ENCODE measurements at regions not wholly inside any gene's neighbourhood (a gene's known extent, or its start where the extent isn't known, plus 50 kb on each side); places are given as distances from the start of the nearest gene placed in this dataset.

GRCh38 chr17:33517746-33518145 is 224.7 kb upstream of the ASIC2 start:
- Histone ChIP-seq H3K27me3 (ENCODE audit: control insufficient read depth in 1 of 2, insufficient read depth in 2 of 2, low read length in 2 of 2) (no peaks in the 10 kb centered on the region), H3K27ac (ENCODE audit: extremely low read length, insufficient read depth, low read length) (no peak overlapping the region), H3K79me2 (ENCODE audit: insufficient read depth, low read length) (no peaks in the 10 kb centered on the region), H3K9ac (ENCODE audit: insufficient read depth, low read depth, low read length) (no peak overlapping the region), H3K36me3 (replicated peaks in 1 of 2; ENCODE audit: control insufficient read depth in 1 of 2, insufficient read depth in 2 of 2, low read length in 2 of 2) (no peaks in the 10 kb centered on the region), H3K9me3 (ENCODE audit: low read length) (no peaks in the 10 kb centered on the region), H3K4me1 (ENCODE audit: insufficient read depth, low read length) (0 out of 2 replicates have a peak, but pooled peaks cover 8% of the 10 kb centered on the region), H4K20me1 (ENCODE audit: insufficient read depth, low read length) (0 out of 2 replicates have a peak, but pooled peaks cover 3% of the 10 kb centered on the region), H3K4me3 (replicated peaks in 1 of 3; ENCODE audit: insufficient read depth in 1 of 3, low read depth in 2 of 3, low read length in 3 of 3) (no peak overlapping the region), H2AFZ (ENCODE audit: low read length) (no peak overlapping the region), H3K4me2 (ENCODE audit: low read depth, low read length) (no peak overlapping the region)
- in situ Hi-C loops (cut with HindIII; ENCODE audit: extremely low pct_ligation_motif_present, low pct_unique_long_range_greater_than_20kb), result loop anchor here (25.0 kb wide), 1 partner anchor 480 kb away; no protein-coding TSS in a partner anchor
- CTCF ChIA-PET (ENCODE audit: low intra/inter-chr PET ratio, low total read pairs), result no interaction called here
- POLR2A ChIA-PET, result no interaction called here
- FAIRE-seq (no peak), ATAC-seq (no peak), DNase-seq (ENCODE audit: low spot score) (no peak)
- WGBS (ENCODE audit: low lambda C conversion rate), result 13% methylated on average over 5 of the region's 5 CpGs
- BruUV-seq (replicated peaks), result no TSS peak
- intact Hi-C loops (cut with micrococcal nuclease; ENCODE audit: unreplicated experiment), result no loop called here
- TF ChIP-seq ZNF275 (CRISPR knock-in tag; IDR thresholded peaks at IDR 0.05; ENCODE audit: borderline replicate concordance) (no peak), ZNF441 (CRISPR knock-in tag; IDR thresholded peaks at IDR 0.05; ENCODE audit: borderline replicate concordance) (no peak), ZNF18 (CRISPR knock-in tag; IDR thresholded peaks at IDR 0.05; ENCODE audit: insufficient replicate concordance) (no peak), ZNF770 (CRISPR knock-in tag; IDR thresholded peaks at IDR 0.05) (no peak), RFX1 (IDR thresholded peaks at IDR 0.05) (no peak), ZNF7 (CRISPR knock-in tag; IDR thresholded peaks at IDR 0.05) (no peak), MZF1 (CRISPR knock-in tag; IDR thresholded peaks at IDR 0.05; ENCODE audit: borderline replicate concordance) (no peak), ZNF691 (CRISPR knock-in tag; IDR thresholded peaks at IDR 0.05; ENCODE audit: borderline replicate concordance, low read depth) (no peak), MYNN (CRISPR knock-in tag; IDR thresholded peaks at IDR 0.05; ENCODE audit: low read depth) (no peak), E2F1 (CRISPR knock-in tag; IDR thresholded peaks at IDR 0.05) (no peak), ZNF451 (CRISPR knock-in tag; IDR thresholded peaks at IDR 0.05) (no peak), GPBP1L1 (CRISPR knock-in tag; IDR thresholded peaks at IDR 0.05) (no peak), ZBTB37 (CRISPR knock-in tag; IDR thresholded peaks at IDR 0.05) (no peak), EZH2 (conservative IDR thresholded peaks at IDR 0.05; ENCODE audit: low read depth, low read length) (no peak)

Measured in HepG2 (cell line).